GM12878 (cell line): ENCODE measurements at regions not wholly inside any gene's neighbourhood (a gene's known extent, or its start where the extent isn't known, plus 50 kb on each side); places are given as distances from the start of the nearest gene placed in this dataset.

Experiments used
- ATAC-seq: fragments of 200-7000 bp; cut with Tn5 transposase; 3 replicates; pipeline ENCODE4 v1.9.1; 2020; ENCODE audit warnings: mild to moderate bottlenecking, moderate library complexity
- BruUV-seq: library from RNA; stranded (reverse); fragments of 400-500 nt; replicated peaks from 2 replicates; lab custom pipeline; 2021; lab: Mats Ljungman, UMichigan
- CTCF ChIA-PET: fragments of 300-600 bp; sonication (Branson Sonifier 250); formaldehyde crosslinking; extraction: SDS; loops from one replicate; lab custom pipeline; 2021; ENCODE audit warnings: inconsistent platforms; lab: Yijun Ruan, JAX
- POLR2A ChIA-PET: fragments of 350-600 bp; formaldehyde crosslinking; extraction: SDS; loops from one replicate; lab custom pipeline; 2021; ENCODE audit warnings: inconsistent platforms; lab: Charles Lee
- RAD21 ChIA-PET: fragments of 300-600 bp; sonication (Branson Sonifier 250); formaldehyde crosslinking; loops from one replicate; lab custom pipeline; 2023; ENCODE audit warnings: antibody characterized with exemption; ENCODE audit not compliant: unreplicated experiment; lab: Charles Lee
- SMC1A ChIA-PET: fragments of 300-600 bp; sonication (Branson Sonifier 250); formaldehyde crosslinking; loops from one replicate; lab custom pipeline; 2023; ENCODE audit not compliant: unreplicated experiment, uncharacterized antibody; lab: Charles Lee
- DNase-seq: peaks from one replicate; pipeline ENCODE4 v3.0.0-alpha.2; 2011; ENCODE audit warnings: low read depth, low spot score
- FAIRE-seq: peaks from 3 replicates; lab custom pipeline; 2011; peaks lifted over from hg19 to GRCh38; lab: Jason Lieb, UNC
- H2AFZ ChIP-seq: 2 replicates; pipeline ENCODE4 v1.6.0; 2011; ENCODE audit warnings: low read depth, low read length, control low read depth; ENCODE audit not compliant: control insufficient read depth
- H3K27ac ChIP-seq: 2 replicates; pipeline ENCODE4 v1.5.1; 2011; ENCODE audit warnings: control low read depth; ENCODE audit not compliant: control insufficient read depth, insufficient read depth
- H3K27me3 ChIP-seq, 2 experiments: replicated peaks in 1 of 2; 2 replicates each; pipeline versions ENCODE4 v1.6.0 to v1.6.1; 2011; ENCODE audit warnings: low read length in 1 of 2; ENCODE audit not compliant: control insufficient read depth in 2 of 2, insufficient read depth in 2 of 2
- H3K36me3 ChIP-seq, 2 experiments: 2 replicates each; pipeline ENCODE4 v1.5.1; 2011; ENCODE audit warnings: low read length in 1 of 2; ENCODE audit not compliant: control insufficient read depth in 2 of 2, insufficient read depth in 2 of 2
- H3K4me1 ChIP-seq: 2 replicates; pipeline ENCODE4 v1.6.1; 2011; ENCODE audit warnings: mild to moderate bottlenecking, low read length, moderate library complexity, mixed read lengths; ENCODE audit not compliant: control insufficient read depth, insufficient read depth
- H3K4me2 ChIP-seq: 2 replicates; pipeline ENCODE4 v1.6.0; 2011; ENCODE audit warnings: control low read depth; ENCODE audit not compliant: control insufficient read depth, insufficient read depth
- H3K4me3 ChIP-seq: fragments of 200-600 bp; sonication (generic); 2 replicates; pipeline ENCODE4 v1.5.1; 2016
- H3K79me2 ChIP-seq: 2 replicates; pipeline ENCODE4 v1.6.0; 2011; ENCODE audit warnings: low read length; ENCODE audit not compliant: control insufficient read depth, insufficient read depth
- H3K9ac ChIP-seq: 2 replicates; pipeline ENCODE4 v1.8.0; 2011; ENCODE audit warnings: low read length, control low read depth, mixed read lengths; ENCODE audit not compliant: control insufficient read depth, insufficient read depth
- H3K9me3 ChIP-seq: replicated peaks from 3 replicates; pipeline ENCODE4 v1.5.1; 2011; ENCODE audit warnings: mild to moderate bottlenecking, low read length; ENCODE audit not compliant: control insufficient read depth, insufficient read depth
- H4K20me1 ChIP-seq: 2 replicates; pipeline ENCODE4 v1.6.0; 2011; ENCODE audit not compliant: control insufficient read depth, insufficient read depth
- CEBPB ChIP-seq, 2 experiments: fragments of 150-350 bp in 1 of 2; IDR thresholded peaks; 2 replicates each; pipeline ENCODE4 v1.6.1; 2012 to 2014; ENCODE audit warnings: low read depth in 2 of 2, low read length in 2 of 2, borderline replicate concordance in 1 of 2, inconsistent platforms in 1 of 2
- CTCF ChIP-seq, 3 experiments: IDR thresholded peaks in 2 of 3; conservative IDR thresholded peaks in 1 of 3; 2 replicates each; pipeline ENCODE4 v1.5.1; 2011; ENCODE audit warnings: low read depth in 3 of 3, low read length in 3 of 3, mild to moderate bottlenecking in 3 of 3, control low read depth in 2 of 3, moderate library complexity in 2 of 3, inconsistent platforms in 1 of 3, mixed read lengths in 1 of 3; ENCODE audit not compliant: control insufficient read depth in 2 of 3, insufficient read depth in 1 of 3; ENCODE audit errors: extremely low read depth in 1 of 3
- ESRRA ChIP-seq: IDR thresholded peaks from 2 replicates; pipeline ENCODE4 v1.6.1; 2012; ENCODE audit warnings: mild to moderate bottlenecking, low read length, improper control_type of control experiment
- FOXM1 ChIP-seq: IDR thresholded peaks from 2 replicates; pipeline ENCODE4 v1.6.1; 2012; ENCODE audit warnings: low read depth, mild to moderate bottlenecking, inconsistent platforms, low read length, moderate library complexity
- IKZF2 ChIP-seq, 2 experiments: fragments of 450-650 bp; IDR thresholded peaks; 2 replicates each; pipeline ENCODE4 v1.6.1; 2017; ENCODE audit warnings: mild to moderate bottlenecking in 2 of 2, moderate library complexity in 2 of 2
- NRF1 ChIP-seq: conservative IDR thresholded peaks from 2 replicates; pipeline ENCODE4 v1.6.1; 2011; ENCODE audit warnings: mild to moderate bottlenecking, low read depth, low read length, improper control_type of control experiment
- POLR2AphosphoS5 ChIP-seq: IDR thresholded peaks from 2 replicates; pipeline ENCODE4 v1.6.1; 2011; ENCODE audit warnings: mild to moderate bottlenecking, low read length, inconsistent platforms
- RFX5 ChIP-seq: IDR thresholded peaks from 2 replicates; pipeline ENCODE4 v1.6.1; 2011; ENCODE audit warnings: low read depth, low read length, improper control_type of control experiment
- SIN3A ChIP-seq: IDR thresholded peaks from 2 replicates; pipeline ENCODE4 v1.6.1; 2012; ENCODE audit warnings: low read depth, low read length, improper control_type of control experiment
- SMARCA5 ChIP-seq: fragments of 450-650 bp; IDR thresholded peaks from 2 replicates; pipeline ENCODE4 v1.6.1; 2017; ENCODE audit warnings: mild to moderate bottlenecking
- TAF1 ChIP-seq: IDR thresholded peaks from 2 replicates; pipeline ENCODE4 v1.6.1; 2011; ENCODE audit warnings: mild to moderate bottlenecking, low read depth, low read length, borderline replicate concordance
- WGBS: methylation state at CpG from one replicate; pipeline ENCODE4 v1.1.6; 2016; ENCODE audit warnings: low lambda C conversion rate; ENCODE audit not compliant: insufficient replicate concordance, insufficient coverage; ENCODE audit errors: missing lambda C conversion rate; 5-methylcytosine and 5-hydroxymethylcytosine counted together
- in situ Hi-C: fragments of 300-500 bp; cut with MboI; formaldehyde crosslinking; loops from 9 replicates; pipeline ENCODE4 v1.14.3; 2018; ENCODE audit warnings: mixed read lengths
- intact Hi-C: fragments of 100-400 bp; cut with micrococcal nuclease; formaldehyde crosslinking; loops from one replicate; pipeline ENCODE4 v1.14.2; 2022; ENCODE audit not compliant: unreplicated experiment
- TF ChIP-seq, protein P1 (sequence below): fragments of 450-650 bp; conservative IDR thresholded peaks from 2 replicates; pipeline ENCODE4 v1.6.1; 2017; ENCODE audit warnings: mild to moderate bottlenecking, moderate library complexity

- no peak for FAIRE-seq
- POLR2A ChIA-PET, result no interaction called here
These were observed 301.5 kb downstream of the ZEB1 start for GRCh38 chr10:31620226-31621151.

DNA sequence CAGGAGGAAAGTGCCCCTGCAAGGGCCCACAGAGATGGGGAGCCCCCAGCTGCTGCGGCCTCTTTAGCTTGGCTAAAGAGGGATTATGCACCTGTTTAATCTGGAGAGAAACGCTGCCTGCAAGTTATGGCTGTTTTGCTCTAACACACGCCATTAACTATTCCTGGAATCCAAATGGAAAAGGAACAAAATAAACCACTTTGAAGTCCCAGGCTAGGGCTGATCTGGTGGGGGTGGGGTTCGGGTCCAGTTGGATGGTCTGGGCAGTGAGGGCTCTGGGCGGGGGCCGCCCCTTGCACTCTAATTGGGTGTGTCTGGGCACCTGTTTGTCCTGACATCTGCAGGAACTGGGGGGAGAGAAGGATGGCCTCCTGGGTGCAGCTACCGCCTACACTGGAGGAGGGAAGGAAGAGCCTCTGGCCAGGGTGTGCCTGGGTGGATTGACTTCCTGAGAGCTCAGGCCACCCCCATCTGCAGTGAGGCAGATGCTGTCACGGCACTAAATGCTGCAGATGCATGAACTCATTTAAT lies 300.6 kb downstream of the ZEB1 start:
- in situ Hi-C loops, result no loop called here
- SMC1A ChIA-PET, result interaction anchor here (1.1 kb wide), 1 partner anchor 16 kb away, joined by 8 read pairs; no protein-coding TSS in a partner anchor
- H2AFZ ChIP-seq, result no peak overlapping the region
- RAD21 ChIA-PET, result no interaction called here
- H3K27ac ChIP-seq, result no peak overlapping the region
- H3K9me3 ChIP-seq, result peaks cover 3% of the 10 kb centered on the region; the same call in 2 of the 3 replicates
- intact Hi-C loops, result no loop called here
- no peaks in the 10 kb centered on the region for H3K36me3 ChIP-seq
- POLR2A ChIA-PET, result no interaction called here
- no peaks in the 10 kb centered on the region for H3K27me3 ChIP-seq
- ATAC-seq (no peak), DNase-seq (no peak), FAIRE-seq (no peak)
- no peak overlapping the region for H3K9ac ChIP-seq
- BruUV-seq, result no TSS peak
- CTCF ChIA-PET, result no interaction called here
- H3K4me2 ChIP-seq, result no peak overlapping the region
- H3K79me2 ChIP-seq, result no peaks in the 10 kb centered on the region
- H4K20me1 ChIP-seq, result no peaks in the 10 kb centered on the region
- peaks cover 11% of the 10 kb centered on the region; the same call in 1 of the 2 replicates for H3K4me1 ChIP-seq
- no peak overlapping the region for H3K4me3 ChIP-seq
- WGBS, result 20% methylated on average over 8 of the region's 8 CpGs
- TF ChIP-seq CTCF (IDR thresholded peaks at IDR 0.05 in 2 of 3, conservative IDR thresholded peaks at IDR 0.05 in 1 of 3; ENCODE audit: control insufficient read depth in 2 of 3, extremely low read depth in 1 of 3, insufficient read depth in 1 of 3, low read depth in 3 of 3, low read length in 3 of 3) (no peak), NRF1 (no peak), CEBPB (IDR thresholded peaks at IDR 0.05; ENCODE audit: borderline replicate concordance in 1 of 2, low read depth in 2 of 2, low read length in 2 of 2) (no peak), RFX5 (no peak), TAF1 (no peak), SMARCA5 (no peak), SIN3A (no peak), FOXM1 (no peak), ESRRA (no peak), POLR2AphosphoS5 (no peak)
- TF ChIP-seq, protein P1, sequence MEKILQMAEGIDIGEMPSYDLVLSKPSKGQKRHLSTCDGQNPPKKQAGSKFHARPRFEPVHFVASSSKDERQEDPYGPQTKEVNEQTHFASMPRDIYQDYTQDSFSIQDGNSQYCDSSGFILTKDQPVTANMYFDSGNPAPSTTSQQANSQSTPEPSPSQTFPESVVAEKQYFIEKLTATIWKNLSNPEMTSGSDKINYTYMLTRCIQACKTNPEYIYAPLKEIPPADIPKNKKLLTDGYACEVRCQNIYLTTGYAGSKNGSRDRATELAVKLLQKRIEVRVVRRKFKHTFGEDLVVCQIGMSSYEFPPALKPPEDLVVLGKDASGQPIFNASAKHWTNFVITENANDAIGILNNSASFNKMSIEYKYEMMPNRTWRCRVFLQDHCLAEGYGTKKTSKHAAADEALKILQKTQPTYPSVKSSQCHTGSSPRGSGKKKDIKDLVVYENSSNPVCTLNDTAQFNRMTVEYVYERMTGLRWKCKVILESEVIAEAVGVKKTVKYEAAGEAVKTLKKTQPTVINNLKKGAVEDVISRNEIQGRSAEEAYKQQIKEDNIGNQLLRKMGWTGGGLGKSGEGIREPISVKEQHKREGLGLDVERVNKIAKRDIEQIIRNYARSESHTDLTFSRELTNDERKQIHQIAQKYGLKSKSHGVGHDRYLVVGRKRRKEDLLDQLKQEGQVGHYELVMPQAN, result no peak

More at GRCh38 chr10:31620226-31621151, 301.5 kb downstream of the ZEB1 start:
- Histone ChIP-seq H3K9me3 (peaks cover 3% of the 10 kb centered on the region; the same call in 2 of the 3 replicates), H3K27ac (no peak overlapping the region), H3K4me1 (peaks cover 11% of the 10 kb centered on the region; the same call in 1 of the 2 replicates), H3K36me3 (no peaks in the 10 kb centered on the region), H3K27me3 (no peaks in the 10 kb centered on the region), H3K79me2 (no peaks in the 10 kb centered on the region), H3K9ac (no peak overlapping the region), H2AFZ (no peak overlapping the region), H3K4me3 (no peak overlapping the region), H3K4me2 (no peak overlapping the region), H4K20me1 (no peaks in the 10 kb centered on the region)
- intact Hi-C loops (no loop called here), in situ Hi-C loops (no loop called here)
- WGBS, result 31% methylated on average over 14 of the region's 14 CpGs
- DNase-seq, result no peak
- no peak for TF ChIP-seq IKZF2 (IDR thresholded peaks at IDR 0.05)
- ATAC-seq, result no peak
- CTCF ChIA-PET, result no interaction called here
- BruUV-seq, result no TSS peak
- SMC1A ChIA-PET, result interaction anchor here (0.6 to 1.1 kb wide), 3 partner anchors 16 to 131 kb away, joined by 3 to 8 read pairs (median 3); no protein-coding TSS in a partner anchor
- RAD21 ChIA-PET, result no interaction called here
